ENCODE measurements at regions not wholly inside any gene's neighbourhood (a gene's known extent, or its start where the extent isn't known, plus 50 kb on each side); places are given as distances from the start of the nearest gene placed in this dataset.

- TF ChIP-seq NFXL1 (IDR thresholded peaks at IDR 0.05; ENCODE audit: borderline replicate concordance) (no peak), ZBTB33 (IDR thresholded peaks at IDR 0.05) (no peak), CTCF (IDR thresholded peaks at IDR 0.05 in 2 of 3, conservative IDR thresholded peaks at IDR 0.05 in 1 of 3; ENCODE audit: control insufficient read depth in 2 of 3, extremely low read depth in 1 of 3, insufficient read depth in 1 of 3, low read depth in 3 of 3, low read length in 3 of 3) (no peak), MXI1 (IDR thresholded peaks at IDR 0.05; ENCODE audit: low read depth, low read length) (no peak), POLR2AphosphoS5 (IDR thresholded peaks at IDR 0.05; ENCODE audit: low read length) (no peak), CHD1 (IDR thresholded peaks at IDR 0.05; ENCODE audit: low read depth, low read length) (no peak), POLR2A (IDR thresholded peaks at IDR 0.05; ENCODE audit: low read depth, low read length) (no peak), TCF12 (IDR thresholded peaks at IDR 0.05; ENCODE audit: low read depth, low read length) (no peak), TBL1XR1 (IDR thresholded peaks at IDR 0.05; ENCODE audit: low read depth, low read length) (no peak), EZH2 (IDR thresholded peaks at IDR 0.05; ENCODE audit: borderline replicate concordance, control insufficient read depth, low read depth, low read length) (no peak), CBX3 (IDR thresholded peaks at IDR 0.05; ENCODE audit: borderline replicate concordance, low read depth) (no peak), ELK1 (IDR thresholded peaks at IDR 0.05; ENCODE audit: low read depth, low read length) (no peak), BHLHE40 (IDR thresholded peaks at IDR 0.05; ENCODE audit: borderline replicate concordance in 1 of 2, low read depth in 2 of 2, low read length in 1 of 2) (no peak)
Observed at GRCh38 chr11:93904716-93905115, 54.3 kb upstream of the VSTM5 start.

Measured in GM12878 (cell line).